ENCODE measurements at regions not wholly inside any gene's neighbourhood (a gene's known extent, or its start where the extent isn't known, plus 50 kb on each side); places are given as distances from the start of the nearest gene placed in this dataset.

- TF ChIP-seq SP1 (IDR thresholded peaks at IDR 0.05) (no peak), ZNF384 (IDR thresholded peaks at IDR 0.05) (no peak), LEF1 (IDR thresholded peaks at IDR 0.05; ENCODE audit: borderline replicate concordance) (no peak), CTBP1 (IDR thresholded peaks at IDR 0.05; ENCODE audit: borderline replicate concordance) (no peak), FOXK2 (IDR thresholded peaks at IDR 0.05) (no peak), HDGF (IDR thresholded peaks at IDR 0.05; ENCODE audit: borderline replicate concordance) (no peak), ELF4 (IDR thresholded peaks at IDR 0.05) (no peak), L3MBTL2 (conservative IDR thresholded peaks at IDR 0.05) (no peak), BHLHE40 (IDR thresholded peaks at IDR 0.05; ENCODE audit: borderline replicate concordance) (no peak), ARNT (IDR thresholded peaks at IDR 0.05) (no peak), FOXM1 (IDR thresholded peaks at IDR 0.05; ENCODE audit: borderline replicate concordance) (no peak), NFRKB (IDR thresholded peaks at IDR 0.05) (no peak), FOXA1 (IDR thresholded peaks at IDR 0.05) (no peak), PKNOX1 (IDR thresholded peaks at IDR 0.05) (no peak), SUZ12 (IDR thresholded peaks at IDR 0.05) (no peak), TARDBP (IDR thresholded peaks at IDR 0.05) (no peak)
- DNase-seq (ENCODE audit: extremely low spot score), result no peak
- CTCF ChIA-PET, result no interaction called here
- POLR2A ChIA-PET, result no interaction called here
Measured at GRCh38 chr3:127428344-127428997, 140.6 kb upstream of the PRR20G start.

- no peak for DNase-seq (ENCODE audit: extremely low spot score)
- ChIA-PET POLR2A (no interaction called here), CTCF (no interaction called here)
- no peak for TF ChIP-seq SUZ12 (IDR thresholded peaks at IDR 0.05)
- TF ChIP-seq PKNOX1 (IDR thresholded peaks at IDR 0.05), result no peak
- no peak for TF ChIP-seq FOXA1 (IDR thresholded peaks at IDR 0.05)
- no peak for TF ChIP-seq HDGF (IDR thresholded peaks at IDR 0.05; ENCODE audit: borderline replicate concordance)
Measured at GRCh38 chr3:127427666-127428065, 139.8 kb upstream of the PRR20G start.

GRCh38 chr3:127427156-127427555 lies 139.3 kb upstream of the PRR20G start:
- POLR2A ChIA-PET, result no interaction called here

GRCh38 chr3:127426444-127427153 lies 138.8 kb upstream of the PRR20G start:
- POLR2A ChIA-PET, result no interaction called here
- TF ChIP-seq LEF1 (IDR thresholded peaks at IDR 0.05; ENCODE audit: borderline replicate concordance), result no peak
- no peak for TF ChIP-seq FOXM1 (IDR thresholded peaks at IDR 0.05; ENCODE audit: borderline replicate concordance)
- TF ChIP-seq SP1 (IDR thresholded peaks at IDR 0.05), result no peak
- TF ChIP-seq NFRKB (IDR thresholded peaks at IDR 0.05), result no peak
- TF ChIP-seq SUZ12 (IDR thresholded peaks at IDR 0.05), result no peak
- no peak for TF ChIP-seq FOXK2 (IDR thresholded peaks at IDR 0.05)
- no peak for TF ChIP-seq ELF4 (IDR thresholded peaks at IDR 0.05)
- TF ChIP-seq FOXA1 (IDR thresholded peaks at IDR 0.05), result no peak
- no peak for TF ChIP-seq HDGF (IDR thresholded peaks at IDR 0.05; ENCODE audit: borderline replicate concordance)
- TF ChIP-seq PKNOX1 (IDR thresholded peaks at IDR 0.05), result no peak
- TF ChIP-seq BHLHE40 (IDR thresholded peaks at IDR 0.05; ENCODE audit: borderline replicate concordance), result no peak
- no peak for TF ChIP-seq L3MBTL2 (conservative IDR thresholded peaks at IDR 0.05)
- no peak for TF ChIP-seq TARDBP (IDR thresholded peaks at IDR 0.05)
- no peak for TF ChIP-seq CTBP1 (IDR thresholded peaks at IDR 0.05; ENCODE audit: borderline replicate concordance)
- no peak for TF ChIP-seq ZNF384 (IDR thresholded peaks at IDR 0.05)
- no peak for TF ChIP-seq ARNT (IDR thresholded peaks at IDR 0.05)
- no peak for DNase-seq (ENCODE audit: extremely low spot score)
- CTCF ChIA-PET, result no interaction called here

More at GRCh38 chr3:127427156-127427555, 139.3 kb upstream of the PRR20G start:
- CTCF ChIA-PET, result no interaction called here
- DNase-seq (ENCODE audit: extremely low spot score), result no peak
- TF ChIP-seq CTBP1 (IDR thresholded peaks at IDR 0.05; ENCODE audit: borderline replicate concordance) (no peak), ARNT (IDR thresholded peaks at IDR 0.05) (no peak), PKNOX1 (IDR thresholded peaks at IDR 0.05) (no peak), FOXK2 (IDR thresholded peaks at IDR 0.05) (no peak), BHLHE40 (IDR thresholded peaks at IDR 0.05; ENCODE audit: borderline replicate concordance) (no peak), HDGF (IDR thresholded peaks at IDR 0.05; ENCODE audit: borderline replicate concordance) (no peak), TARDBP (IDR thresholded peaks at IDR 0.05) (no peak), ZNF384 (IDR thresholded peaks at IDR 0.05) (no peak), NFRKB (IDR thresholded peaks at IDR 0.05) (no peak), ELF4 (IDR thresholded peaks at IDR 0.05) (no peak), SUZ12 (IDR thresholded peaks at IDR 0.05) (no peak), FOXM1 (IDR thresholded peaks at IDR 0.05; ENCODE audit: borderline replicate concordance) (no peak), LEF1 (IDR thresholded peaks at IDR 0.05; ENCODE audit: borderline replicate concordance) (no peak), FOXA1 (IDR thresholded peaks at IDR 0.05) (no peak)

All from HEK293T (cell line).